HepG2 (cell line): ENCODE measurements at regions not wholly inside any gene's neighbourhood (a gene's known extent, or its start where the extent isn't known, plus 50 kb on each side); places are given as distances from the start of the nearest gene placed in this dataset.

Experiments
- ATAC-seq: fragments of 200-7000 bp; cut with Tn5 transposase; 3 replicates; pipeline ENCODE4 v1.9.1; 2020; ENCODE audit warnings: mild to moderate bottlenecking, moderate library complexity
- BruUV-seq: library from RNA; stranded (reverse); fragments of 400-500 nt; replicated peaks from 2 replicates; lab custom pipeline; 2021; lab: Mats Ljungman, UMichigan
- CTCF ChIA-PET: fragments of 300-600 bp; formaldehyde crosslinking; extraction: SDS; loops from one replicate; lab custom pipeline; 2021; ENCODE audit warnings: low total read pairs, inconsistent platforms, low intra/inter-chr PET ratio; lab: Yijun Ruan, JAX
- POLR2A ChIA-PET: fragments of 350-600 bp; sonication (Branson Sonifier 250); formaldehyde crosslinking; loops from one replicate; lab custom pipeline; 2020; ENCODE audit warnings: antibody characterized with exemption, inconsistent platforms; lab: Yijun Ruan, JAX
- DNase-seq: peaks from one replicate; pipeline ENCODE4 v3.0.0-alpha.2; 2015; ENCODE audit warnings: low spot score
- FAIRE-seq: peaks from 3 replicates; lab custom pipeline; 2011; peaks lifted over from hg19 to GRCh38; lab: Jason Lieb, UNC
- H2AFZ ChIP-seq: one replicate; pipeline ENCODE4 v1.6.1; 2011; ENCODE audit warnings: low read length, inconsistent platforms
- H3K27ac ChIP-seq: fragments of 300-600 bp; 3 replicates; pipeline ENCODE4 v1.8.0; 2011; ENCODE audit warnings: mixed run types, mild to moderate bottlenecking, mixed read lengths, low read length, inconsistent platforms; ENCODE audit not compliant: insufficient read depth; ENCODE audit errors: extremely low read length
- H3K27me3 ChIP-seq, 2 experiments: fragments of 200-600 bp in 1 of 2; 2 replicates in 1 of 2; 3 replicates in 1 of 2; pipeline versions ENCODE4 v1.6.0 to v1.8.0; 2011; ENCODE audit warnings: low read length in 2 of 2, mild to moderate bottlenecking in 2 of 2, moderate library complexity in 2 of 2, inconsistent platforms in 1 of 2; ENCODE audit not compliant: insufficient read depth in 2 of 2, control insufficient read depth in 1 of 2
- H3K36me3 ChIP-seq, 2 experiments: fragments of 200-600 bp in 1 of 2; replicated peaks in 1 of 2; 2 replicates in 1 of 2; 3 replicates in 1 of 2; pipeline versions ENCODE4 v1.5.1 to v1.8.0; 2011; ENCODE audit warnings: low read length in 2 of 2, inconsistent platforms in 1 of 2; ENCODE audit not compliant: insufficient read depth in 2 of 2, control insufficient read depth in 1 of 2
- H3K4me1 ChIP-seq: 2 replicates; pipeline ENCODE4 v1.5.1; 2012; ENCODE audit warnings: low read length, inconsistent platforms; ENCODE audit not compliant: insufficient read depth
- H3K4me2 ChIP-seq: 2 replicates; pipeline ENCODE4 v1.6.0; 2011; ENCODE audit warnings: low read depth, low read length, inconsistent platforms
- H3K4me3 ChIP-seq, 3 experiments: fragments of 200-600 bp in 1 of 3; sonication (generic), shearing (Covaris generic) in 1 of 3; replicated peaks in 1 of 3; 2 replicates each; pipeline ENCODE4 v1.5.1; 2011 to 2016; ENCODE audit warnings: low read length in 3 of 3, inconsistent platforms in 2 of 3, low read depth in 2 of 3, mild to moderate bottlenecking in 2 of 3, control low read depth in 1 of 3, mixed read lengths in 1 of 3; ENCODE audit not compliant: insufficient read depth in 1 of 3
- H3K79me2 ChIP-seq: one replicate; pipeline ENCODE4 v1.6.1; 2011; ENCODE audit warnings: low read length, inconsistent platforms; ENCODE audit not compliant: insufficient read depth
- H3K9ac ChIP-seq: 2 replicates; pipeline ENCODE4 v1.6.0; 2011; ENCODE audit warnings: mild to moderate bottlenecking, low read depth, low read length, inconsistent platforms; ENCODE audit not compliant: insufficient read depth
- H3K9me3 ChIP-seq: 2 replicates; pipeline ENCODE4 v1.5.1; 2012; ENCODE audit warnings: mild to moderate bottlenecking, low read length
- H4K20me1 ChIP-seq: 2 replicates; pipeline ENCODE4 v1.6.0; 2011; ENCODE audit warnings: inconsistent platforms, mild to moderate bottlenecking, low read length, moderate library complexity; ENCODE audit not compliant: insufficient read depth
- AGO1 ChIP-seq: fragments of 200-400 bp; formaldehyde crosslinking; IDR thresholded peaks from 2 replicates; pipeline ENCODE4 v1.6.1; 2017; ENCODE audit warnings: mild to moderate bottlenecking, low read depth, low read length, moderate library complexity; ENCODE audit not compliant: poor library complexity, severe bottlenecking
- ZNF232 ChIP-seq: sonication (generic); formaldehyde crosslinking; IDR thresholded peaks from 2 replicates; pipeline ENCODE4 v1.4.0; 2020; ENCODE audit warnings: missing genetic modification reagents, borderline replicate concordance
- ZNF605 ChIP-seq: sonication (generic); formaldehyde crosslinking; IDR thresholded peaks from 2 replicates; pipeline ENCODE4 v1.8.0; 2022; ENCODE audit warnings: mild to moderate bottlenecking, missing genetic modification reagents
- ZNF691 ChIP-seq: sonication (generic); formaldehyde crosslinking; IDR thresholded peaks from 2 replicates; pipeline ENCODE4 v1.4.0; 2020; ENCODE audit warnings: missing genetic modification reagents, low read depth, mild to moderate bottlenecking, borderline replicate concordance
- ZNF800 ChIP-seq: sonication (generic); formaldehyde crosslinking; IDR thresholded peaks from 2 replicates; pipeline ENCODE4 v1.4.0; 2020; ENCODE audit warnings: missing genetic modification reagents
- WGBS: methylation state at CpG from one replicate; pipeline ENCODE4 v1.1.6; 2017; ENCODE audit warnings: low lambda C conversion rate; 5-methylcytosine and 5-hydroxymethylcytosine counted together
- in situ Hi-C: cut with HindIII; loops from 2 replicates; pipeline ENCODE4 v1.10.0; 2017; ENCODE audit warnings: low pct_unique_long_range_greater_than_20kb; ENCODE audit not compliant: extremely low pct_ligation_motif_present
- intact Hi-C: fragments of 100-400 bp; cut with micrococcal nuclease; formaldehyde crosslinking; loops from one replicate; pipeline ENCODE4 v1.10.0; 2022; ENCODE audit not compliant: unreplicated experiment

- TF ChIP-seq ZNF232: no peak
- TF ChIP-seq AGO1: no peak
Observed at GRCh38 chr10:78702876-78703275, 365.9 kb upstream of the ZMIZ1 start (continued).

GRCh38 chr10:78703593-78703992 lies 365.2 kb upstream of the ZMIZ1 start:
- no peaks in the 10 kb centered on the region for H3K4me1 ChIP-seq
- POLR2A ChIA-PET: no interaction called here
- 52% methylated on average over 6 of the region's 6 CpGs for WGBS
- H3K27me3 ChIP-seq: peaks cover 4 to 40% of the 10 kb centered on the region in 2 experiments; a peak in 3 of 5 replicates
- H3K27ac ChIP-seq: no peak overlapping the region
- no peaks in the 10 kb centered on the region for H3K9me3 ChIP-seq
- no peak overlapping the region for H3K4me3 ChIP-seq
- TF ChIP-seq ZNF691 (CRISPR knock-in tag) (no peak), ZNF800 (no peak), ZNF605 (no peak)
- no peak overlapping the region for H3K9ac ChIP-seq
- no TSS peak for BruUV-seq
- no peak for DNase-seq
- CTCF ChIA-PET: no interaction called here
- H4K20me1 ChIP-seq: no peaks in the 10 kb centered on the region
- H3K4me2 ChIP-seq: no peak overlapping the region
- intact Hi-C loops: no loop called here
- H3K36me3 ChIP-seq: no peaks in the 10 kb centered on the region
- H2AFZ ChIP-seq: no peak overlapping the region
- in situ Hi-C loops: no loop called here
- H3K79me2 ChIP-seq: no peaks in the 10 kb centered on the region
- ATAC-seq: no peak
- FAIRE-seq: no peak
